NCI-H2081 treated with DMSO at 0.1 percent for 48 hours (cell line): ENCODE measurements at regions not wholly inside any gene's neighbourhood (a gene's known extent, or its start where the extent isn't known, plus 50 kb on each side); places are given as distances from the start of the nearest gene placed in this dataset.

Experiments used
- DNase-seq: peaks from one replicate; lab custom pipeline; 2025; lab: John Stamatoyannopoulos, UW

DNA sequence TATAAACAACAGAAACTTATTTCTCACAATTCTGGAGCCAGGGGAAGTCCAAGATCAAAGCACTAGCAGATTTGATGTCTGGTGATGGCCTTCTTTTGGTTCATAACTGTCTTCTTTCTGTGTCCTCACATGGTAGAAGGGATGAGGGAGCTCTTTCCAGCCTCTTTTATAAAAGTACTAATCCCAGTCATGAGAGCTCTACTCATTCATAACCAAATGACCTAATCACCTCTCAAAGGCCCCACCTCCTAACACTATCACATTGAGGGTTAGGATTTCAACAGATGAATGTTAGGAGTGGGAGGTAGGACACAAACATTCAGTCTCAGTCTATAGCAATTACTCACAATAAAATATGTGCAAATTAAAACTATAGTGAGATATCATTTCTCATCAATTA, 50.1 kb upstream of the UBE2E2 start:
- no peak for DNase-seq
